T47D (cell line): ENCODE measurements at regions not wholly inside any gene's neighbourhood (a gene's known extent, or its start where the extent isn't known, plus 50 kb on each side); places are given as distances from the start of the nearest gene placed in this dataset.

Source experiments
- DNase-seq, 2 experiments: peaks; one replicate each; pipeline versions ENCODE4 v3.0.0 to v3.0.0-alpha.2; 2011 to 2012; ENCODE audit warnings: low read depth in 1 of 2, low spot score in 1 of 2
- JUND ChIP-seq: IDR thresholded peaks from 2 replicates; pipeline ENCODE4 v1.6.1; 2012; ENCODE audit warnings: low read depth
- in situ Hi-C: cut with HindIII; loops from 2 replicates; pipeline ENCODE4 v1.10.0; 2016; ENCODE audit warnings: low sequenced_read_pairs, low pct_unique_long_range_greater_than_20kb

GRCh38 chr3:109902549-109902948 lies 565.2 kb upstream of the DPPA4 start:
- TF ChIP-seq JUND = no peak
- in situ Hi-C loops = no loop called here

GRCh38 chr3:109903100-109903499 lies 565.8 kb upstream of the DPPA4 start:
- TF ChIP-seq JUND = no peak
- DNase-seq = no peak

More at GRCh38 chr3:109902549-109902948, 565.2 kb upstream of the DPPA4 start:
- no peak for DNase-seq

GRCh38 chr3:109910772-109911171 lies 573.4 kb upstream of the DPPA4 start:
- no peak for TF ChIP-seq JUND
- in situ Hi-C loops = no loop called here
- DNase-seq = no peak

More at GRCh38 chr3:109903100-109903499, 565.8 kb upstream of the DPPA4 start:
- in situ Hi-C loops = no loop called here

GRCh38 chr3:109918740-109919139 lies 581.4 kb upstream of the DPPA4 start:
- no peak for DNase-seq
- no peak for TF ChIP-seq JUND
- in situ Hi-C loops = no loop called here

GRCh38 chr3:109920749-109921148 lies 583.4 kb upstream of the DPPA4 start:
- TF ChIP-seq JUND = no peak
- in situ Hi-C loops = no loop called here
- no peak for DNase-seq

GRCh38 chr3:109921509-109921908 lies 584.2 kb upstream of the DPPA4 start:
- no peak for DNase-seq
- in situ Hi-C loops = no loop called here

GRCh38 chr3:109922856-109923255 lies 585.5 kb upstream of the DPPA4 start:
- DNase-seq = no peak
- no peak for TF ChIP-seq JUND
- in situ Hi-C loops = no loop called here

More at GRCh38 chr3:109921509-109921908, 584.2 kb upstream of the DPPA4 start:
- no peak for TF ChIP-seq JUND

GRCh38 chr3:109923431-109923830 lies 586.1 kb upstream of the DPPA4 start:
- no peak for TF ChIP-seq JUND
- in situ Hi-C loops = no loop called here
- no peak for DNase-seq

- in situ Hi-C loops = no loop called here
- no peak for TF ChIP-seq JUND
- no peak for DNase-seq
Measured at GRCh38 chr3:109924196-109924595, 586.9 kb upstream of the DPPA4 start.

GRCh38 chr3:109926376-109926775 lies 589.0 kb upstream of the DPPA4 start:
- DNase-seq = no peak
- no peak for TF ChIP-seq JUND
- in situ Hi-C loops = no loop called here

- no peak for DNase-seq
Measured at GRCh38 chr3:109927161-109927560, 589.8 kb upstream of the DPPA4 start.

GRCh38 chr3:109927726-109928125 lies 590.4 kb upstream of the DPPA4 start:
- in situ Hi-C loops = no loop called here
- DNase-seq = no peak
- TF ChIP-seq JUND = no peak

More at GRCh38 chr3:109927161-109927560, 589.8 kb upstream of the DPPA4 start:
- TF ChIP-seq JUND = no peak
- in situ Hi-C loops = no loop called here

- no peak for TF ChIP-seq JUND
- in situ Hi-C loops = no loop called here
- DNase-seq = no peak
Measured at GRCh38 chr3:109930582-109930981, 593.2 kb upstream of the DPPA4 start.

GRCh38 chr3:109933576-109933975 lies 596.2 kb upstream of the DPPA4 start:
- DNase-seq = no peak
- no peak for TF ChIP-seq JUND
- in situ Hi-C loops = no loop called here
